HepG2 (cell line): ENCODE measurements at regions not wholly inside any gene's neighbourhood (a gene's known extent, or its start where the extent isn't known, plus 50 kb on each side); places are given as distances from the start of the nearest gene placed in this dataset.

ENCODE experiments used
- MTA3 ChIP-seq: sonication (generic); formaldehyde crosslinking; IDR thresholded peaks from 2 replicates; pipeline ENCODE4 v1.4.0; 2020; ENCODE audit warnings: missing genetic modification reagents
- NFATC3 ChIP-seq: sonication (generic); formaldehyde crosslinking; IDR thresholded peaks from 2 replicates; pipeline ENCODE4 v1.5.1; 2020; ENCODE audit warnings: mild to moderate bottlenecking, missing genetic modification reagents
- TARDBP ChIP-seq: sonication (generic); formaldehyde crosslinking; IDR thresholded peaks from 2 replicates; pipeline ENCODE4 v1.8.0; 2022; ENCODE audit warnings: mild to moderate bottlenecking, missing genetic modification reagents
- ZNF7 ChIP-seq: IDR thresholded peaks from 2 replicates; pipeline ENCODE4 v1.6.1; 2016; ENCODE audit warnings: missing biosample characterization, missing genetic modification reagents
- TF ChIP-seq, protein P1 (sequence below): sonication (generic); formaldehyde crosslinking; conservative IDR thresholded peaks from 2 replicates; pipeline ENCODE4 v1.4.0; 2020; ENCODE audit warnings: missing genetic modification reagents

DNA sequence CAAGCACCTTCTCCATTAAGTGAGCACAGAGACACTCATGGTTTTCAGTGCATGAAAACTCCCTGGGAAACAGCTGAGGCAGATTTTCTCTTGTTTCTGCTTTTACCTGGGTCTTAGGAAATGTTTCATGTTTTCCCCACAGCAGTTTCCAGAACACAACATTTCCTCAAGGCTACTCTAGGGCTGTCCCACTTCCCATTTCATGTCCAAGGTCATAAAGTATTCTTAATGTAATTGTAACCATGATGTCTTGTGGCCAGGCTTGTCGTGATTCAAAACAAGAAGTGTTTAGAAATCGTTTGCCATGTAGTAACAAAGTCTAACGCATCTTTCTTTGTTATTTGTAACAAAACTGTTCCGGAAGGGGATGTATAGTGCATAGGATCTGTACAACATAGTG is 83.8 kb upstream of the NRP1 start:
- TF ChIP-seq, protein P1, sequence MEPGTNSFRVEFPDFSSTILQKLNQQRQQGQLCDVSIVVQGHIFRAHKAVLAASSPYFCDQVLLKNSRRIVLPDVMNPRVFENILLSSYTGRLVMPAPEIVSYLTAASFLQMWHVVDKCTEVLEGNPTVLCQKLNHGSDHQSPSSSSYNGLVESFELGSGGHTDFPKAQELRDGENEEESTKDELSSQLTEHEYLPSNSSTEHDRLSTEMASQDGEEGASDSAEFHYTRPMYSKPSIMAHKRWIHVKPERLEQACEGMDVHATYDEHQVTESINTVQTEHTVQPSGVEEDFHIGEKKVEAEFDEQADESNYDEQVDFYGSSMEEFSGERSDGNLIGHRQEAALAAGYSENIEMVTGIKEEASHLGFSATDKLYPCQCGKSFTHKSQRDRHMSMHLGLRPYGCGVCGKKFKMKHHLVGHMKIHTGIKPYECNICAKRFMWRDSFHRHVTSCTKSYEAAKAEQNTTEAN (CRISPR knock-in tag), result no peak
- TF ChIP-seq NFATC3 (CRISPR knock-in tag) (no peak), TARDBP (CRISPR knock-in tag) (no peak), ZNF7 (CRISPR knock-in tag) (no peak), MTA3 (CRISPR knock-in tag) (no peak)
